ENCODE measurements at regions not wholly inside any gene's neighbourhood (a gene's known extent, or its start where the extent isn't known, plus 50 kb on each side); places are given as distances from the start of the nearest gene placed in this dataset.

- TF ChIP-seq HCFC1 (IDR thresholded peaks at IDR 0.05; ENCODE audit: low read length): no peak
- TF ChIP-seq CTCF (IDR thresholded peaks at IDR 0.05 in 2 of 3, conservative IDR thresholded peaks at IDR 0.05 in 1 of 3; ENCODE audit: control insufficient read depth in 2 of 3, extremely low read depth in 1 of 3, insufficient read depth in 1 of 3, low read depth in 3 of 3, low read length in 3 of 3): no peak
These were observed 360.9 kb upstream of the NAV3 start for GRCh38 chr12:77469578-77470333.

All from GM12878 (cell line).